Astrocyte of the hippocampus (primary cell): ENCODE measurements at regions not wholly inside any gene's neighbourhood (a gene's known extent, or its start where the extent isn't known, plus 50 kb on each side); places are given as distances from the start of the nearest gene placed in this dataset.

Source experiments
- DNase-seq: peaks from one replicate; pipeline ENCODE4 v3.0.0; 2011; ENCODE audit warnings: low read depth, low spot score

DNA sequence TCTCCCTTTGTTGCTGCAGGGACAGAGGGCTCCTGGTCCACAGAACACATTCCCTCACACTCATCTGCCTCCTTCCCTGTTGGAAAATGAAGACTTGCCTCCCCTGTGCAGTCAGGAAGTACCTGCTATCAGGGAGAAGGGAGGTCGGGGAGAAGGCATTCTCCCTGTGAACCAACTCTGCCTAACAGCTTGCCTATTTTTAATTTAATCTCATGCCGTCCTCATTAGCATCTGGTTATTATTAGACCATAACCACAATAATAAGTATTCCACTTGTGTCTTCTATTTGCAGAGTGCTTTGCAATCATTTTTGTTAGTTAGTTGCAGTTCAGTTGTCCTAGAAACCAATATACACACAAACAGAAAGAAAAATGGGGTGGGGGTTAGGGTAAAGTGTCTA is 232.6 kb upstream of the SKOR2 start:
- DNase-seq: no peak

DNA sequence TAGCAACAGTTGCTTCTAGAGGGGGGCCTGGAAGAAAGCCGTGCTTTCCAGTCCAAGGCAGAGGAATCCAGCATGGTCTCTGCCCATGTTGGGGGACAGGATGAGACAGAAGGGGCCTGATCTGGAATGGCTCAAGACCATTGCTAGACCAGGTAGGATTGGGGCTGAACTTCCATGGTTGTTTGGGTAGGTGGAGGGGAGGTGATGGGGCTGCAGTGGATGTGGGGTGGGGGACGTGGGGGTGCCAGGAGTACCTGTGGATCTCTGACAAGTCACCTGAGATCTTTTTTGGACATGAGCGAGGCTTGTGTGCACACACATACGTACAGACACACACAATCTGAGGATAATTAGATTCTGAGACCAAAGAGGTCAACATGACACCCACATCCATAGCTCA is 228.7 kb upstream of the SKOR2 start:
- no peak for DNase-seq

DNA sequence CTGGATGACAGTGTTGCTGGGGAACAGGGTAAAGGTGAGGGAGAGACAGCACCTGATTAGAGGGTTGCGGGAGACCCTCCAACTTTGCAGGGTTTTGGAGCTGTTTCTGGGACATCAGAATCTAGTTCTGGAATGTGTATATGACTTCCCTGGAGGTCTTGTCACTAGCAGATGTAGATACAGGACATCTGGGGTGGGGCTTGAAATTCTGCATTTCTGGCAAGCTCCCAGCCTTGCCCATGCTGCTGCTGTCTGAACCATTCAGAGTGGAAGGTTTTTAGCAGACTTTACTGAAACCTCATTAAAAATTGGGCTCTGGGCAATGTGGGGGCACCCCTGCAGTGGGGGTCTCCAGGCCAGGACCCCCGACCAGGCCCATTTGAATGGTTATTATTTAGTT is 220.3 kb upstream of the SKOR2 start:
- DNase-seq: no peak

DNA sequence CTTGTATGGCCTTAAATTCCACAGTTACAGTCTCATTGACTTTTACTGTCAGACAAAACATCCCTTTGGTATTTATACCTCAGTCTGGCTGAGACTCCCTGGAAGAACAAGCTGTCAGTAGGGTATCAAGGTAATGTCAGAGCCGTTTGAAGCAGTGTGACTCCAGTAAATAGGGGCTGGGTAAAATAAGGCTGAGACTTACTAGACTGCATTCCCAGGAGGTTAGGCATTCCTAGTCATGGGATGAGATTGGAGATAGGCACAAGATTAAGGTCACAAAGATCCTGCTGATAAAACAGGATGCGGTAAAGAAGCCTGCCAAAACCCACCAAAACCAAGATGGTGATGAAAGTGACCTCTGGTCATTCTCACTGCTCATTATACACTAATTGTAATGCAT is 219.5 kb upstream of the SKOR2 start:
- DNase-seq: no peak

DNA sequence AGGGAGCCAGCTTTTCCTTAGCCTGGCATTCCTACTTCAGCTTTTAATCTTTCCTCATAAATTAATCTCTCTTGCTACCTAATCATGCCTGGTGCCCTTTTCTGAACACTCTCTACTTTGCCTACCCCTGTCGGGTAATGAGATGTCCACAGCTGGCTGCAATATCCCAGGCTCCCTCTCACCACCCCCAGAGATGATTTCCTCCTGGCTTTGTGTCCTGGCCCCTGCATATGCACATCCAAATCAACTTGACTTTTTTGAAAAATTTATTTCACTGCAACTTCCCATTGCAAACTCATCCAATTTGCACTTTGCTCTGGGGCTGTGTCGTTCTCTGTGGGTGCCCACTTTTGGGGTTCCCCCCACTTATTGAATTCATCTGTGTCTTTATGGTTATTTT is 218.1 kb upstream of the SKOR2 start:
- DNase-seq: no peak

DNA sequence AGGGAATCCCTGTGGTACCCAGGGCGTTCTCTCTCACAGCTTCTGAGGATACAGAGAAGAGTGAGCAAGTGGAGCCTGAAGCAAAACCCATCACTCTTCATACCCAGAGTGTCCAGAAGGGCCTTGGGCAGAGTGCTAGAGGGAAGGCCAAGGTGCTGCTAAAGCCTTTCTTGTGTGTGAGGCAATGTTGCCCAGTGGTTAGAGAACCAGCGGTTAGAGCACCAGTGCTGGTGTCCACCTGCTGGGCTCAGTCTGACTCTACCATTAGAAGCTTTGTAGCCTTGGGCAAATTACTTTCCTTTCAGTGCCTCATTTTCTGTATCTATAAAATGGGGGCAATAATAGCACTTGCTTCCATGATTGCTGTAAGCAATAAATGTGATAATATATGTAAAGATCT is 210.5 kb upstream of the SKOR2 start:
- no peak for DNase-seq

DNA sequence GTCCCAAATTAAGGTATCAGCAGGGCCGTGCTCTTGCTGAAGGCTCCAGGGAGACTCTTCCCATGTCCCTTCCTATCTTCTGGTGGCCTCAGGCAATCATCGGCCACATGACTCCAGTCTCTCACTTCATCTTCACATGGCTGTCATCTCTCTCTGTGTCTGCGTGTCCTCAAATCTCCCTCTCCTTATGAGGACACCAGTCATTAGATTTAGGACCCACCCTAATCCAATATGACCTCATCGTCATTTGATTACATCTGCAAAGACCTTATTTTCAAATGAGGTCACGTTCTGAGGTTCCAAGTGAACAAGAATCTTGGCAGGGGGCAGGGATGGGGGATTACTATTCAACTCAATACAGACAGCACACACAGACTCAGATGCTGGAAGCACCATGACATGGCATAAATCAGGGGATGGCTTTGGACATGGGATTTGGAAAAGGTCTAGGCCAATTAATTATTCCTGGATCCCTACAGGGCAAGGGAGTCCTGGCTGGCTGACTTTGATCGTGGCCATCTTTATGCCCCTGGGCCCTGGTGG is 210.0 kb upstream of the SKOR2 start:
- no peak for DNase-seq

DNA sequence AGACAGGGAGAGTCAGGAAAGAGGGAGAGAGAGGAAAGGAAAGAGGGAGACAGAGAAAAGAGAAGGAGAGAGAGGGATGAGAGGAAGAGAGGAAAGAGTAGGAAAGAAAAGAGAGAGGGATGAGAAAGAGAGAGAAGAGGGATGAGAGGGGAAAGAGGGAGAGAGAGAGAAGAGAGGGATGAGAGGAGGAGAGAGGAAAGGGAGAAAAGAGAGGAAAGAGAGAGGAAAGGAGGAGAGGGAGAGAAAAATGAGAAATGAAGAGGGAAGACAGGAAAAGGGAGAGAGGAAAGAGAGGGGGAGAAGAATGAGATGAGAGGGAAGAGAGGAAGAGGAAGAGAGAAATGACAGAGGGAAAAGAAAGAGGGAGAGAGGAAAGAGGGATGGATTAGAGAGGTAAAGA is 207.0 kb upstream of the SKOR2 start:
- no peak for DNase-seq

DNA sequence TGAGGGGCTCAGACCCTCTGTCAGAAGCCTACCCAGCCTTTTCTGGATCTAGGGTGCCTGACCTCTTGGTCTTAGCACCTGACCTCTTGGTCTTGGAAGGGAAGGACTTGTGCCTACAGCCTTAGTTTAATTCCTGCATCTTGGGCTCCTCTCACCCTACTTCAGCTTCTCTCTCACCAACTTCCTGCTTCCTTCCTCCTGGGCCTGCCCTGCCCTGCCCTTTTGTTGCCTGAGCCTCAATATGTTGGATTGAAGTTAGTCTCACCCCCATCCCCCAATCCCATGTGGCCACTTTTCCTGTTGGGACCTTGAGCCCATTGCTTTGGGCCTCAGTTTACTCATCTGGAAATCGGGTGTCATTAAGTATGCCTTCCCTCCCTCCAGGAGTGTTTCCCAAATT is 206.2 kb upstream of the SKOR2 start:
- DNase-seq: no peak

DNA sequence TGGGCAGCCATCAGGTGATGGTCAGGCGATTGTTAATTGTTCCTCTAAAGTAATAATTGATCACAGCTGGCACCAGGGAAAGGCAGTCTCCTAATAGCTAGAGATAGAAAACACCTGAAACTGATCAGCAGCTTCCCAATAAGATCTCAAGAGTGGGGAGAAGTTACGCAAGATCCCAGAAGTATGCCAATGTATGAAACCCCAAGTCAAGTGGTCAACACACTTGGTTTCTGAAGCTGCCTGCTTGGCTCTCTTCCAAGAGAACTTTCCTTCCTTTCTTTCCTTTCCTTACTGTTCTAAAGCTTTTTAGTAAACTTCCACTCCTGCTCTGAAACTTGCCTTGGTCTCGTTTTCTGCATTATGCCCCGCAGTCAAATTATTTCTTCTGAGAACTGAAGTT is 201.6 kb upstream of the SKOR2 start:
- no peak for DNase-seq

DNA sequence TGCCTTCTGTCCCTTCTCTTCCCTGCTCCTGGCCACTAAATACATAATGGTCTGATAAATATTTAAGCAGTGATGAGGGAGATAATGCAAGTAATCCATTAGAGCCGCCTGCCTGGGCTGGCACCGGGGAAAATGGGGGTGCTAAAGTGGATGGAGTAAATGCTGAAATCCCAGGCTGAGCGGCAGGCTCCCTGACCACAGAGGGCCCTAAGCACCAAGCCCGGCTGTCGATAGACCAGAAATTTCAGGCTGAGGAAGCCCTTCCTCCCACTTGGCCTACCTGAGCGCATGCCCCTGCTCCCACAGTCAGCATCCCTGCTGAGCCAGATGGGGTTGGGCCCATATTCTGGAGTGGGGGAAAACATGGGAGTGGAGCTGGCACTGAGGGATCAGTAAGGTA is 197.5 kb upstream of the SKOR2 start:
- no peak for DNase-seq

DNA sequence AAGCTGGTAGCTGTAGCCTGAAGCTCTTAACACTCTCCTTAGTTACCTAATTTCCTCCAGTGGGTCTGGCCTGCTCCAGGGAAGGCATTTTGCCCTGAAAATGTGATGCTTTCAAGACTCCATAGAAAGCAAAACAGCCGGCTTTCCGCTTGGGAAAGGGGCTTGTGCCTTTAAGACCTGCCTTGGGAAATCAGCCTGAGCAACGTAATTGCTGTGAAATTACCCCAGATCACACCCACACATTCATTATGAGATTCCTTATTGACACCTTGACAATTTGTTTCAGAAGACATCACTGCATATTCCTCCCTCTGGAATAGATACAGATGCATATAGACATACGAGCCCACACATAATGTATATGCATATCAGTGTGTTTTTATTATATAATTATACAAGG is 190.5 kb upstream of the SKOR2 start:
- no peak for DNase-seq

DNA sequence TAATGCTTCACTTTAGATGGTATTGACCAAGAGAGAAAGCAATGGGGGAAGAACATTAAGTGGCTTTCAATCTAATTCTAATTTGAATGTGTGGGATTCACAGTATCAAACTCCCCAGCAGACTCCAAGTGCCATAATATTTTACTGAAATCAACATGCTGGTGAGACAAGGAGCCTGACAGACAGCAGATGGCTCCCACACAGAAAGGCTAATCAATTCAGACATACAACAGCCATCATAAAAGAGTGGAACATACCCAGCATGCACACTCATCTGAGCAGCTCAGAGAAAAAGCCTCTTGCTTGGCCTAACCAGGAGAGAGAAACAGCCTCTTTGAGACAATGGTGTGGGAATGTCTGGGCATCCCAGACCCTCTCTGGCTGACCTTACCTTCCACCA is 186.5 kb upstream of the SKOR2 start:
- DNase-seq: no peak

DNA sequence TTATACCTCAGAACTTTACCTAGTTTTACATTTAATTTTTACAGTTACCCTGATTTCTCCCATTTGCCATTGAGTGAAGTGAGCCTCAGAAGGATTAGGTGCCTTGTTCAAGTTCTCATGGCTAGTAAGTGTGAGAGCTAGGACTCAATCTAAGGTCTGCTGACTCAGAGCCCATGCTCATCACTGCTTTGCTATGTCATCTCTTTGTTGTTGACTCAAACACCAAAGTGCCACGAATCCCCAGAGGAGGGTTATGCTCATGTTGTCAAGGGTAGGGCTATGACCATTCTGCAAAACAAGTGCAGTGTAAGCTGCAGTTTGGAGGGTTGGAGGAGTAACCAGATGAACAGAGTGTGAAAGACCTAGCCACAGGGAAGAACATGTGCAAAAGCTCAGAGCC is 185.4 kb upstream of the SKOR2 start:
- no peak for DNase-seq

DNA sequence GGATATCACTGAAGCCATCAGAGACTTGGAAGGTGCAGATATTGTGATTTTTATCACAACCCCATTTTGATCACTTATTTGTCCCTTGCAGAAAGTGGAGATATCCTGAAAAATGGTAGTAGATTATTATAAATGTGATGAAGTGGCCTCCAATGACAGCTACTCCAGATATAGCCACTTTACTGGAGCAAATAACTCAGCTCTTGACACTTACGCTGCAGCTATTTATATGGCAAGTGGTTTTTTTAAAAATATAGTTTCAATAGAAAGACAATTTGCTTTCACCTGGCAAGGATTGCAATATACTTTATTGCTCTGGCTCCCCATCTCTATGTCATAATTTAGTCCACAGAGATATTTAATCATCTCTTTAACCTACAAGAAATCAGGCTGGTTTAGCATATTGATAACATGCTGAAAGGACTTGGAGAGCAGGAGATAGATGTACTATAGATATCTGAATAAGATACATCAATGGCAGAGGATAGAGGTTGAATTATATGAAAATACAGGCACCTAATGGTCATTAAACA is 182.8 kb upstream of the SKOR2 start:
- no peak for DNase-seq

DNA sequence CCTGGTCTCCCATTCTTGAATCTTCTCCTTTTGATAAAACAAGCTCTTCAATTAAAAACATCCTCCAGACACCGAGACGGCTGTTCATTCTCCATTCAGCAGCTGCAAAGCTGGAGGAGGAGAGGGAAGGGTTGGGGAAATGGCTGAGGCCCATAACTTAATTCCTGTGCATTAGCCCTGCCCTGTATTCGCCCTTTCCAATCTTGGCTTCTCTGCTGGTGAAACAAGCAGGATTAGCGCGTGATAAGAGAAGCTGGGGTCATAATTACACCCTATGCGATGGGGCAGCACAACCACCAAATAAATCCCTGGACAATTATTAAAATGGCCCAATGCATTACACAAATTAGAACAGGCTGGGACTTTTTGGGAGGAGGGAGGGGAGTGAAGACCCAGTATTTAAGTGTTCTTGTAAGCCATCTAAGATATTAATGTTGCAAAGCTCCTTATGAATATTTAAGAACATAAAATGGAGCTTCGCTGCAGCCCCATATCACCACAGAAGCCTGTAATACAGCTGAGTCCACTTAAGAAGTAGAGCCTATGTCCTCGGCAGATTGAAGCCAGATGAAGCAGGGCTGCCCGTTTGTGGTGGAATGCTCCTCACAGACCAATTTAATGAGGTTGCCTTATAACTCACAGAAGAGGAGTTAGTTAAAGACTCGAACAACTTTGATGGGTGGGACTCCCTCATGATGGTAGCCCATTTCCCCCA is 176.6 kb upstream of the SKOR2 start:
- no peak for DNase-seq

DNA sequence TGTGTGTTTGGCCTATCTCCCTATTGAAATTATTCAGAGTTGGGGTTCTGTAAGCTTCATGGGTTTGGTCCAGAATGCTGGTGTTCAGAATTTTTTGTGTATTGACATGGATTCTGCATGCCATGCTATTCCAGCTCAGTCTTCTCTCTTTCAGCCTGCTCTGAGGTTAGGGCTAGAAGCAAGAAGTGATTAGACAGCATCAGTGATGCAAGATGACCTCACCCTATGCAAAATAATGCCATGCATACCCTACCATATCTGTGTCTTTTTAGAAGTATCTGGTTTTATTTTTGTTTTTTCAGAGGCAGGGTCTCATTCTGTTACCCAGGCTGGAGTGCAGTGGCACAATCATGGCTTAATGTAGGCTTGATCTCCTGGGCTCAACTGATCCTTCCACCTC is 175.6 kb upstream of the SKOR2 start:
- DNase-seq: no peak

DNA sequence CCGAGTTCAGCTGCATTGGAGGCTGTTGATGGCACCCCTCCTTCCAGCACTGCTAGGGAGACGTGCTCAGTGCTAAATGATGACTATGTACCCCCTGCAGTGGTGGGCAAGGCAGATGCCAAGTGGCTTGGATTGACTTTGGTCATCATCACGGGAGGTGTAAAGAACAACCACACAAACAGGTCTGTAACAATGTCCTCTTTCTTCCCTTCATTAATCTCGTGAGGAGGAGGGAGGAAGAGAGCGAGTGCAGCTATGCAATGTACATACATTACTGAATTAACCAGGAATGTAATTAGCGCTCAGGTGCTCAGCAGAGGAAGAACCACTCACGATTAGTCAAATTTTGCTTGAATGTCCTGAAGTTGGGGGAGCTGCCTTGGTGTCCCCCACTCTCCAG is 173.9 kb upstream of the SKOR2 start:
- DNase-seq: no peak

DNA sequence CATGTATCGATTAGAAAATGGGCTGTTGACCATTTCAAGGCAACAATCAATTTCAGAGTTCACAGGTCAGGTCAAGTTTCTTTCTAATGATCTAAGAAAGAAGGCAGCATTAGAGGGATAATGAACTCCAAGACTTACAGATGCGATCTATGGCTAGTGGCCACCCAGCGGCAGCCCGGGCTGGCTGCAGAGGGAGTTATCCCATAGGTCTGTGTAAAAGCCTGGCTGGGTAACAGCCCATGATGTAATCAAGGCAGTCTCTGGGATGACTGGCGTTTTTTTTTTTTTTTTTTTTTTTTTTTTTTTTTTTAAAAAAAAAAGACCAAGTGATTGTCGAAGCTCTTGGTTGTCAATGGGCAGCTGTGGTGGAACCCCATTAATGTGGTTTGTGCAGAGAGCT is 171.1 kb upstream of the SKOR2 start:
- no peak for DNase-seq

DNA sequence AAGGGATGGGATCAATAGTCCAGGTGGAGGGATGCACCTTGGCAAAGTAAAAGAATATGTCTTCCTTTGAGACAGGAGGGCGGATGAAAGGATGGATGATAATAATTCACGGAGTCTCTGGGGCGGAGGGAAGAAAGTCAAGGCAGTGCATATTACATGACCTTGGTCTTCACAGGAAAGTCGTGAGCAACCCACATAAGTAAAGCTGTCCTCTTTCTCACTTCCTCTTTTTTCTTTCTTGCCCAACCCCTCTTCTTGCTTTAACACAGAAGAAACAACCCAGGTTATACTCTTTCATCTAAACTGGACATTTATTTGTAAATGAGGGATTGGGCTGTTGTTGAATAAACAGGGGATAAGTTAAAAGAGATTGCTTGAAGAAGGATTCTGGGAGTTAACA is 168.7 kb upstream of the SKOR2 start:
- no peak for DNase-seq

DNA sequence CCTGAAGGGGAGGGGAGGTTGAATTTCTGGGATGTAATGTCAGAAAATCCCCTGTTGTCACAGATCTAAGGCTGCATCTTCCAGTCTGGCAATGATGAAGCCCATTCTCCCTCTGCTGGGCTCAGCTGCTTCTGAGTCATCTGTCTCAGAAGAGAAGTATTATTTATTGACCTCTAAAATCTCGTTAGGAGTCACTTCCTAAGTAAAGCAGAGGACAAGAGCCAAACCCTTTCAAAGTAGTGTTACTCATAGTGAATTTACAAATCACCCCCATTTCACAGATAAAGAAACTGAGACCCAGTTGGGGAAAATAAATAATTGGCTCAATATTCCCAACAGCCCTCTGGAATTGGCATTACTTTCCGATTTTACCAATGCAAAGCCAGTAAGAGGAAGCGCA is 167.3 kb upstream of the SKOR2 start:
- no peak for DNase-seq

DNA sequence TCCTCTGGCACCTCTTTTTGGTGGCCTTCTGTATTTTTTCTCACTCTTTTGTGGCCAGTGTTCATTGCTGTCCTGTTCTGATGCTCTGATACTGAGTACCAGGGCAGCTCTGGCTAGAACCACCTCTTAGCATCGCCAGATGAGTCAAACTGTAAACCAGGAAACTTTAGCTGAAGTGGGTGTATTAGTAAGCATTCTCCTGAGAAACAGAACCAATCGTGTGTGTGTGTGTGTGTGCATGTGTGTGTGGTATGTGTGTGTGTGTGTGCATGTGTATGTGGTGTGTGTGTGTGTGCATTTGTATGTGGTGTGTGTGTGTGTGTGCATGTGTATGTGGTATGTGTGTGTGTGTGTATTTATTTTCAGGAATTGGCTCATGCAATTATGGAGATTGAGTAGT is 166.3 kb upstream of the SKOR2 start:
- DNase-seq: no peak

DNA sequence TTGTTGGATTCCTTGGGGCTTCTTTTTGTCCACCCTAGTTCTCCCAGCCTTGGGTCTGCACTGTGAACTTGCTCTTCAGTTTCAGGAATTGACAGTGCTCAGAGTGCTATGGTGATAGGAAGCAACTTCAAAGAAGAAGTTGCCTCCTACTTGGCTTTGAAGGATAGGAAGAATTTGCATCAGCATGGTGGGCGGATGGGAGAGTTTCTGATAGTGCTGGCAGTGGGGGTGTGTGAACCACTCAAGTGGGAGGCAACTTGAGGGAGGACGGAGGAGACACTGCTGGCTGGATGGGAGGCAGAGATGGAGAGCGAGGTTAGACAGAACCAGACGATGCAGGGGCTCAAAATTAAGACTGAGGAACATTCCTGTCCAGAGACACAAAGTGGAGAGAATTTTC is 164.4 kb upstream of the SKOR2 start:
- no peak for DNase-seq

DNA sequence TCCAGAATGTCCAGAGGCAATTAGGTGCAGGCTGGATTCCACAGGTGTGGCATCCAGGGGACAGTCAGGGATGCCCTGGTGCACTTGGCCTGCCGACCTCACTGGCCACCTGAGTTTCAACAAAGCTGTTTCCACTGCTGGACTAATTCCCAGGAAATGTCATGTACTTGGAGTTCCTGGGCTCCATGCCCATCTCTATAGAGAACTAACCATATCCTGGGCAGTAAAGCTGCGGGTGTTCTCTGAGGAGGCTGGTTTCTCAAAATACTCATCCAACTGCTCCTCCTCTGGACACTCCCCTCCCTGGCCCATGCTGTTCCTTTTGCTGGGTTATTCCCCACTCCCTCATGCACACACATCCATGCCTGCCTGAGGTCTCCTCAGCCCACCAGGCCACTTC is 161.9 kb upstream of the SKOR2 start:
- peak; percentile 46 for DNase-seq
